GM23248 (cell line): ENCODE measurements at regions not wholly inside any gene's neighbourhood (a gene's known extent, or its start where the extent isn't known, plus 50 kb on each side); places are given as distances from the start of the nearest gene placed in this dataset.

Experiments used
- DNase-seq: peaks from one replicate; pipeline ENCODE4 v3.0.0-alpha.2; 2015
- H2AFZ ChIP-seq: fragments of 200-600 bp; sonication (generic); 2 replicates; pipeline ENCODE4 v1.6.1; 2016; ENCODE audit warnings: antibody characterized with exemption
- H3F3A ChIP-seq: fragments of 200-600 bp; sonication (generic); 2 replicates; pipeline ENCODE4 v1.6.1; 2016; ENCODE audit warnings: mild to moderate bottlenecking, antibody characterized with exemption, mixed run types; ENCODE audit not compliant: insufficient read depth
- H3K27ac ChIP-seq: fragments of 200-600 bp; sonication (generic); 2 replicates; pipeline ENCODE4 v1.5.1; 2016; ENCODE audit warnings: mild to moderate bottlenecking
- H3K27me3 ChIP-seq: fragments of 200-600 bp; sonication (generic); replicated peaks from 2 replicates; pipeline ENCODE4 v1.6.1; 2016; ENCODE audit warnings: mild to moderate bottlenecking; ENCODE audit not compliant: insufficient read depth
- H3K36me3 ChIP-seq: fragments of 200-600 bp; sonication (generic); 2 replicates; pipeline ENCODE4 v1.6.1; 2016; ENCODE audit warnings: low read depth, mild to moderate bottlenecking
- H3K4me1 ChIP-seq: fragments of 200-600 bp; sonication (generic); 2 replicates; pipeline ENCODE4 v1.6.1; 2016; ENCODE audit warnings: mild to moderate bottlenecking; ENCODE audit not compliant: insufficient read depth
- H3K4me2 ChIP-seq: fragments of 200-600 bp; sonication (generic); one replicate; pipeline ENCODE4 v1.6.1; 2016; ENCODE audit warnings: mild to moderate bottlenecking; ENCODE audit not compliant: unreplicated experiment
- H3K4me3 ChIP-seq: fragments of 200-600 bp; sonication (generic); 2 replicates; pipeline ENCODE4 v1.5.1; 2016; ENCODE audit warnings: mild to moderate bottlenecking
- H3K79me2 ChIP-seq: fragments of 200-600 bp; sonication (generic); 2 replicates; pipeline ENCODE4 v1.6.1; 2016; ENCODE audit warnings: mild to moderate bottlenecking; ENCODE audit not compliant: insufficient read depth
- H3K9ac ChIP-seq: fragments of 200-600 bp; sonication (generic); 2 replicates; pipeline ENCODE4 v1.6.1; 2016; ENCODE audit warnings: mild to moderate bottlenecking
- H3K9me2 ChIP-seq: fragments of 200-600 bp; sonication (generic); 2 replicates; pipeline ENCODE4 v1.6.1; 2016; ENCODE audit warnings: mixed run types, mild to moderate bottlenecking, moderate library complexity; ENCODE audit not compliant: insufficient read depth
- H3K9me3 ChIP-seq: fragments of 200-600 bp; sonication (generic); one replicate; pipeline ENCODE4 v1.6.1; 2017; ENCODE audit warnings: low read depth
- H4K20me1 ChIP-seq: fragments of 200-600 bp; sonication (generic); 2 replicates; pipeline ENCODE4 v1.6.0; 2016; ENCODE audit not compliant: insufficient read depth
- EZH2 ChIP-seq: fragments of 200-600 bp; sonication (generic); IDR thresholded peaks from 2 replicates; pipeline ENCODE4 v1.6.1; 2018; ENCODE audit warnings: antibody characterized with exemption, mild to moderate bottlenecking; ENCODE audit not compliant: insufficient read depth, poor library complexity, severe bottlenecking
- EZH2phosphoT487 ChIP-seq: fragments of 200-600 bp; sonication (generic); IDR thresholded peaks from 2 replicates; pipeline ENCODE4 v1.6.1; 2018; ENCODE audit warnings: antibody characterized with exemption, moderate library complexity, mild to moderate bottlenecking, low read depth; ENCODE audit not compliant: insufficient read depth
- whole genome bisulfite sequencing, 2 experiments: methylation state at CpG; one replicate each; pipeline ENCODE4 v1.1.6; 2015 to 2017; ENCODE audit warnings: low lambda C conversion rate in 2 of 2, low coverage in 1 of 2; ENCODE audit errors: missing lambda C conversion rate in 2 of 2; 5-methylcytosine and 5-hydroxymethylcytosine counted together
- in situ Hi-C: fragments of 300-500 bp; cut with MboI; formaldehyde crosslinking; loops from 2 replicates; pipeline ENCODE4 v1.15.0; 2020

- TF ChIP-seq EZH2phosphoT487 (no peak), EZH2 (no peak)
- Histone ChIP-seq H3K79me2 (no peaks in the 10 kb centered on the region), H3K9ac (no peak overlapping the region), H3K9me2 (no peaks in the 10 kb centered on the region), H3K4me1 (no peaks in the 10 kb centered on the region), H3K27ac (no peak overlapping the region), H3K9me3 (no peaks in the 10 kb centered on the region), H3K27me3 (no peaks in the 10 kb centered on the region), H3K4me3 (no peak overlapping the region), H2AFZ (no peak overlapping the region), H3K36me3 (no peaks in the 10 kb centered on the region), H3K4me2 (no peak overlapping the region), H4K20me1 (no peaks in the 10 kb centered on the region), H3F3A (no peaks in the 10 kb centered on the region)
- WGBS, 2 experiments, result 7 to 8% methylated on average over 4 of the region's 4 CpGs
- in situ Hi-C loops, result no loop called here
- DNase-seq, result no peak
These were observed 1494.5 kb downstream of the TECRL start for GRCh38 chr4:62914758-62915157.

GRCh38 chr4:62913065-62913464 lies 1496.2 kb downstream of the TECRL start:
- no peaks in the 10 kb centered on the region for H4K20me1 ChIP-seq
- TF ChIP-seq EZH2phosphoT487 (no peak), EZH2 (no peak)
- in situ Hi-C loops, result no loop called here

GRCh38 chr4:62912531-62912930 lies 1496.7 kb downstream of the TECRL start:
- H3K9me3 ChIP-seq, result no peaks in the 10 kb centered on the region
- no peaks in the 10 kb centered on the region for H3K27me3 ChIP-seq
- H2AFZ ChIP-seq, result no peak overlapping the region
- no peak overlapping the region for H3K4me3 ChIP-seq
- H3K9ac ChIP-seq, result no peak overlapping the region
- H3K9me2 ChIP-seq, result no peaks in the 10 kb centered on the region
- WGBS, 2 experiments, result 0 to 6% methylated on average over 1 of the region's 1 CpG
- no peaks in the 10 kb centered on the region for H4K20me1 ChIP-seq
- no peak for DNase-seq
- in situ Hi-C loops, result no loop called here
- H3K36me3 ChIP-seq, result no peaks in the 10 kb centered on the region
- no peak overlapping the region for H3K4me2 ChIP-seq
- H3K27ac ChIP-seq, result no peak overlapping the region
- TF ChIP-seq EZH2phosphoT487, result no peak
- TF ChIP-seq EZH2, result no peak
- no peaks in the 10 kb centered on the region for H3K79me2 ChIP-seq
- no peaks in the 10 kb centered on the region for H3F3A ChIP-seq
- no peaks in the 10 kb centered on the region for H3K4me1 ChIP-seq

More at GRCh38 chr4:62913065-62913464, 1496.2 kb downstream of the TECRL start:
- H2AFZ ChIP-seq, result no peak overlapping the region
- no peaks in the 10 kb centered on the region for H3F3A ChIP-seq
- H3K9me3 ChIP-seq, result no peaks in the 10 kb centered on the region
- no peak for DNase-seq
- 26 to 31% methylated on average over 1 of the region's 1 CpG for WGBS, 2 experiments
- H3K79me2 ChIP-seq, result no peaks in the 10 kb centered on the region
- H3K4me1 ChIP-seq, result no peaks in the 10 kb centered on the region
- H3K36me3 ChIP-seq, result no peaks in the 10 kb centered on the region
- no peaks in the 10 kb centered on the region for H3K9me2 ChIP-seq
- no peaks in the 10 kb centered on the region for H3K27me3 ChIP-seq
- no peak overlapping the region for H3K4me3 ChIP-seq
- no peak overlapping the region for H3K27ac ChIP-seq
- no peak overlapping the region for H3K4me2 ChIP-seq
- no peak overlapping the region for H3K9ac ChIP-seq

GRCh38 chr4:62909238-62909637 lies 1500.0 kb downstream of the TECRL start:
- peaks cover 4% of the 10 kb centered on the region for H3K9me3 ChIP-seq
- no peak overlapping the region for H3K4me2 ChIP-seq
- no peaks in the 10 kb centered on the region for H4K20me1 ChIP-seq
- in situ Hi-C loops, result no loop called here
- H3K4me1 ChIP-seq, result no peaks in the 10 kb centered on the region
- no peak overlapping the region for H3K27ac ChIP-seq
- no peak for TF ChIP-seq EZH2phosphoT487
- no peak for TF ChIP-seq EZH2
- H3K9ac ChIP-seq, result no peak overlapping the region
- H3K36me3 ChIP-seq, result no peaks in the 10 kb centered on the region
- whole genome bisulfite sequencing, 2 experiments, result 15 to 20% methylated on average over 3 of the region's 3 CpGs
- no peak overlapping the region for H3K4me3 ChIP-seq
- DNase-seq, result no peak
- H3K79me2 ChIP-seq, result no peaks in the 10 kb centered on the region
- H2AFZ ChIP-seq, result no peak overlapping the region
- H3K27me3 ChIP-seq, result no peaks in the 10 kb centered on the region
- H3F3A ChIP-seq, result no peaks in the 10 kb centered on the region
- H3K9me2 ChIP-seq, result no peaks in the 10 kb centered on the region

- H2AFZ ChIP-seq, result no peak overlapping the region
- WGBS, 2 experiments, result 31 to 53% methylated on average over 2 of the region's 2 CpGs
These were observed 1508.1 kb downstream of the TECRL start for GRCh38 chr4:62901101-62901500.

More at GRCh38 chr4:62901101-62901500, 1508.1 kb downstream of the TECRL start:
- Histone ChIP-seq H3K4me3 (no peak overlapping the region), H3K9me2 (no peaks in the 10 kb centered on the region), H3F3A (no peaks in the 10 kb centered on the region), H3K27me3 (no peaks in the 10 kb centered on the region), H3K4me2 (no peak overlapping the region), H3K9ac (no peak overlapping the region), H3K9me3 (peaks cover 2% of the 10 kb centered on the region), H4K20me1 (no peaks in the 10 kb centered on the region), H3K4me1 (no peaks in the 10 kb centered on the region), H3K27ac (no peak overlapping the region), H3K36me3 (no peaks in the 10 kb centered on the region), H3K79me2 (no peaks in the 10 kb centered on the region)
- in situ Hi-C loops, result no loop called here
- no peak for TF ChIP-seq EZH2phosphoT487
- no peak for TF ChIP-seq EZH2
- DNase-seq, result no peak
